Psoas muscle (tissue), 7 donors: ENCODE measurements at regions not wholly inside any gene's neighbourhood (a gene's known extent, or its start where the extent isn't known, plus 50 kb on each side); places are given as distances from the start of the nearest gene placed in this dataset.
A peak's percentile ranks its signal among the peaks of the same experiment; 100 is the strongest.

ENCODE experiments used
- ATAC-seq, 4 donors: fragments of 200-7000 bp; cut with Tn5 transposase; one replicate each; pipeline ENCODE4 v1.9.1; 2020; ENCODE audit warnings: moderate library complexity in 3 of 4, mild to moderate bottlenecking in 2 of 4
- DNase-seq, 2 donors: peaks; one replicate each; pipeline ENCODE4 v3.0.0-alpha.2; 2020
- H3K27ac ChIP-seq: fragments of 200-600 bp; one replicate; pipeline ENCODE4 v1.8.0; 2022
- H3K27me3 ChIP-seq, 3 donors: fragments of 200-600 bp in 1 of 3; one replicate each; pipeline versions ENCODE4 v1.6.1 to v1.8.0; 2013 to 2022; ENCODE audit warnings: low read length in 2 of 3, mild to moderate bottlenecking in 2 of 3, moderate library complexity in 1 of 3; ENCODE audit not compliant: insufficient read depth in 3 of 3
- H3K36me3 ChIP-seq, 2 donors: fragments of 200-600 bp in 1 of 2; one replicate each; pipeline versions ENCODE4 v1.6.1 to v1.8.0; 2013 to 2022; ENCODE audit warnings: low read depth in 1 of 2, mild to moderate bottlenecking in 1 of 2, moderate library complexity in 1 of 2; ENCODE audit not compliant: insufficient read depth in 1 of 2
- H3K4me1 ChIP-seq: fragments of 200-600 bp; one replicate; pipeline ENCODE4 v1.8.0; 2022
- H3K4me3 ChIP-seq: fragments of 200-600 bp; one replicate; pipeline ENCODE4 v1.8.0; 2022; ENCODE audit warnings: mild to moderate bottlenecking
- H3K9me3 ChIP-seq: fragments of 200-600 bp; one replicate; pipeline ENCODE4 v1.8.0; 2022
- WGBS, 3 donors: extraction: QIAGEN DNeasy Blood & Tissue Kit; methylation state at CpG; one replicate each; pipeline versions ENCODE4 v1.1.6 to v1.1.7; 2013; 5-methylcytosine and 5-hydroxymethylcytosine counted together
- intact Hi-C, 2 donors: fragments of 100-400 bp; cut with DNase I; formaldehyde crosslinking; loops; one replicate each; pipeline versions ENCODE4 v1.11.0 to v1.14.2; 2022
- TF ChIP-seq, protein P1 (sequence below): fragments of 200-600 bp; IDR thresholded peaks from one replicate; pipeline ENCODE4 v1.8.0; 2022; ENCODE audit warnings: antibody characterized with exemption
- donor health status: healthy with polysubstance abuse.
- donor health status: DM: no; HTN: no; CAD: no; lungs with moderate emphysema.
- donor health status: Bipolar disorder and iron deficiency.
- donor health status: healthy.
- donor health status: DM: yes; HTN: yes; CAD: no.
- donor health status: DM: no; HTN: no; CAD: no.
- donor health status: DM: yes; HTN: yes; CAD: no.

DNA sequence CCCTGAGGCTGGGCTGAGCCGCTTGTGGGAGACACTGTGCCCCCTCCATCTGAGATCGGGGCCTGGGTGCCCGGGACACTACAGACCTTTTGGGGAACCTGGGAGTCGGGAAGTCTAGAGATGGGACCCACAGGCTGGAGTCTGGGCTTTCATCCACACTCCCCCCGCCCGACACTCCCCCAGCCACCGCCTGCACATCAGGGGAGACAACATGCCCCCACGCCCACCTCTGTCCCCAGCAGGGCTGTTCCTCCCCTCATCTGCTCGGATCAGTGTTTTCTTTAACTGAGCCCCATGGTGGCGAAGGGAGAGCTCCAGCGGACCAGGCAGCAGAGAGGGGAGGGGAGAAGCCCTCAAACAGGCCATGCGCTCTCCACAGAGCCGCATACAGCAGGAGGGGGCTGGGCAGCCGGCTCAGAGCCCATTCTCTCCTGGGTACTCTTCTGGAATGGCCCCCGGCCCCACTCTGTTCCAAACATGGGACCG is 174.7 kb downstream of the IGLL1 start:
- ATAC-seq: no peak
- 49 to 58% (median 55%) methylated on average over 15 to 16 of the region's 16 CpGs for WGBS, 3 donors
- Histone ChIP-seq H3K4me1 (no peaks in the 10 kb centered on the region), H3K9me3 (peaks cover 5% of the 10 kb centered on the region), H3K27me3 (peaks cover 0 to 30% (median 7%) of the 10 kb centered on the region in 3 donors), H3K36me3 (no peaks in the 10 kb centered on the region), H3K4me3 (no peak overlapping the region), H3K27ac (no peak overlapping the region)
- TF ChIP-seq, protein P1, sequence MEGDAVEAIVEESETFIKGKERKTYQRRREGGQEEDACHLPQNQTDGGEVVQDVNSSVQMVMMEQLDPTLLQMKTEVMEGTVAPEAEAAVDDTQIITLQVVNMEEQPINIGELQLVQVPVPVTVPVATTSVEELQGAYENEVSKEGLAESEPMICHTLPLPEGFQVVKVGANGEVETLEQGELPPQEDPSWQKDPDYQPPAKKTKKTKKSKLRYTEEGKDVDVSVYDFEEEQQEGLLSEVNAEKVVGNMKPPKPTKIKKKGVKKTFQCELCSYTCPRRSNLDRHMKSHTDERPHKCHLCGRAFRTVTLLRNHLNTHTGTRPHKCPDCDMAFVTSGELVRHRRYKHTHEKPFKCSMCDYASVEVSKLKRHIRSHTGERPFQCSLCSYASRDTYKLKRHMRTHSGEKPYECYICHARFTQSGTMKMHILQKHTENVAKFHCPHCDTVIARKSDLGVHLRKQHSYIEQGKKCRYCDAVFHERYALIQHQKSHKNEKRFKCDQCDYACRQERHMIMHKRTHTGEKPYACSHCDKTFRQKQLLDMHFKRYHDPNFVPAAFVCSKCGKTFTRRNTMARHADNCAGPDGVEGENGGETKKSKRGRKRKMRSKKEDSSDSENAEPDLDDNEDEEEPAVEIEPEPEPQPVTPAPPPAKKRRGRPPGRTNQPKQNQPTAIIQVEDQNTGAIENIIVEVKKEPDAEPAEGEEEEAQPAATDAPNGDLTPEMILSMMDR: no peak
- intact Hi-C loops: no loop called here
- DNase-seq: no peak

DNA sequence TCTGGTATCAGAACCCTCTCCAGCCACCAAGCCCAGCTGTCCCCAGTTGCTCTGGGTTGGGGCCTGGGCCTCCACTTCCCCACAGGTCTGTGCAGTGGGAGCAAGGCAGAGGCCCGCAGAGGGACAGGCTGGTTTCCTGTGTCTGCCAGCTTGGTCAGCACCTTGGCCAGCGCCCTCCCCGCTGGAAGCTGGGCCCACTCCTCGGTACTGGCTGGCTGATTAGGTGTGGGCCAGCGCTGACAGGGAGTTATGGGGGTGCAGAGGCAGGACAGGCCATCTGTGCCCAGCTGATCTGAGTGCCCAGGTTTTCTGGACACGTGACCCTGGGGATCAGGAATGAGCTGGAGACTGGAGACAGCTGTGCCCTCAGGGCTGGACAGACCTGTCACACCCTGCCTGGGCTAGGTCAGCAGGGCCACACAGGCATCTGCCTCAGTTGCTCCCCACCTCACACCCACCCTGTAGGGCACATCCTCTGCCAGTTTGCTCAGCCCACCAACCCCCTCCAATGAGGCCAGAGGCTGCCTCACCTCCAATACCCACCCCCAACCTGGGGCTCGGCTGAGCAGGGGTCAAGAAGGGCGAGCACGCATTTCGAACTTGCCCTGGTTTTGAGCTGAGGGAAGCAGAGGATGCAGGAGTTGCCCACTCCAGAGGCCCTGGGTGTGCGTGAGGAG is 175.3 kb downstream of the IGLL1 start:
- Histone ChIP-seq H3K27me3 (peaks cover 0 to 30% (median 7%) of the 10 kb centered on the region in 3 donors), H3K4me3 (no peak overlapping the region), H3K27ac (no peak overlapping the region), H3K9me3 (peaks cover 5% of the 10 kb centered on the region), H3K4me1 (no peaks in the 10 kb centered on the region), H3K36me3 (no peaks in the 10 kb centered on the region)
- intact Hi-C loops: no loop called here
- ATAC-seq (no peak), DNase-seq (no peak)
- 40 to 49% (median 40%) methylated on average over 11 of the region's 11 CpGs for WGBS, 3 donors
- TF ChIP-seq, protein P1: no peak

DNA sequence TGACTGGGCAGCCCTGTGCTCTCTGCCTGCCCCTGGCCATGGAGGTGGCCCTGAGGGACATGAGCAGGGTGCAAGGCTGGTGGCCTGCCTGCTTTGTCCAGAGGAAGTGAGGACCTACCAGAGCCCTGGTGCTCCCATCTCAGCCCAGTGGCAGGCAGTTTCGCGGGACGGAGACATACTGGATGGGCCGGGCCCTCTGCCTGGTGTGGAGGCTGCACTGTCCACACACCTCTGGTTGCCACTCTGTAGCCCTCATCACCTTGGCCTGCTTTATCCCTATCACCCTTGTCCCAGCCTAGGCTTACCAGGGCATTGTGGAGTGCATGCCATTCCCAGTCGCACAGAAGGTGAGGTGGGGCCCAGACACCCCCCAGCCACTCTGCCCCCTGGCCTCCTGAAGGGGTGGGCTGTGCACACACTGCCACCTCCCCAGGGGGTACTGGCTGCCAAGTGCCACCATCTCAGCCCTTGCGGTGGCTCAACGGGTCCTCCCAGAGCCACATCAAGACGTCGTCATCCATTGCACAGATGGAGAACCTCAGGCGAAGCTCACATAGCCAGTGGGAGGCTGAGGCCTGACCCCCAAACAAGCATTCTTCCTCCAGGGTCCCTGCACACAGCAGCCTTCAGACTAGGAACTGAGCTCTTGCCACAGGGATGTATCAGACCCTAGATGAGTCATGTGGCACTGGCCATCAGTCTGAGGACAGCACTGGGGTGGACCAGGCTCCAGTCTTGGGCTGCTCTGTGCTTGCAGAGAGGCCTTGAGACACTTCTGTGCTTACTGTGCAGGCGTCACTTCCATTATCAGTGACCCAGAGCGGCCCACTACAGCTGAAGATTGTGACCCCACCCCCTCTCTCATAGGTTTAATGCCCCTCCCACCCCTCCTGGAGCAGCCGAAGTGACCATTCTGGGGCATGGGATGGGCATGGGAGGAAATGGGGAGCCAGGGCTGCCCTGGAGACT is 176.1 kb downstream of the IGLL1 start:
- DNase-seq (peak in 1 of 2 donors; percentile 19), ATAC-seq (no peak)
- H3K4me3 ChIP-seq: no peak overlapping the region
- TF ChIP-seq, protein P1: no peak
- 82 to 91% (median 86%) methylated on average over 13 of the region's 13 CpGs for WGBS, 3 donors
- no peaks in the 10 kb centered on the region for H3K36me3 ChIP-seq
- intact Hi-C loops: no loop called here
- H3K27me3 ChIP-seq: peaks cover 0 to 30% (median 7%) of the 10 kb centered on the region in 3 donors
- no peaks in the 10 kb centered on the region for H3K4me1 ChIP-seq
- H3K27ac ChIP-seq: no peak overlapping the region
- H3K9me3 ChIP-seq: peaks cover 5% of the 10 kb centered on the region

DNA sequence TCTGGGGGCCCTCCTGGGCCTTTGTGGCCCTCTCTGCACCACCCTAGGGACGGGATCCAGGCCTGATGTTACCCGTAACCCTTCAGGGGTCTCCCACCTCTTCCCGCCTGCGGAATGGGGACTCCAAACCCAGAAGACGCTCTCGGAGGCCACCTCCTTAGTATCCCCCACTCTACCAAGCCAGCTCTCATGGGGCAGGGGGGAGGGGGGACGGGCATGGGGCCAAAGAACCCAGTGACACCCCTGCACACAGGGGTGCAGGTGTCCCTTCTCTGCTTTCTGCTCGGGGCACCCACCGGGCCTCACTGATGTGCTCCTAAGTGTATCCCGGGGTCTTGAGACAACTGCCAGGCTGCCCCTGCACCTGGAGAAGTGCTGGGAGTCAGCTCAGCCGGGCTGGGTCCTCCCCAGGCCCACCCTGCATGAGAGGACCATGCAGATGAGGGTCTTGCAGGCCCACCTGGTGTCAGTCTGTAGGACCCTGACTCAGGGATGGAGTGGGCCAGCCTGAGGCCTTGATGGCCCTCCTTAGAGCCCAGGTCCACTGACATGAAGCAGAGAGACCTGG is 176.9 kb downstream of the IGLL1 start:
- no peak overlapping the region for H3K27ac ChIP-seq
- no peaks in the 10 kb centered on the region for H3K36me3 ChIP-seq
- H3K4me1 ChIP-seq: no peaks in the 10 kb centered on the region
- 85 to 86% (median 85%) methylated on average over 10 to 11 of the region's 11 CpGs for WGBS, 3 donors
- H3K27me3 ChIP-seq: peaks cover 0 to 30% (median 7%) of the 10 kb centered on the region in 3 donors
- peaks cover 5% of the 10 kb centered on the region for H3K9me3 ChIP-seq
- TF ChIP-seq, protein P1: no peak
- H3K4me3 ChIP-seq: no peak overlapping the region
- peak in 1 of 2 donors; percentile 19 for DNase-seq
- intact Hi-C loops: no loop called here
- no peak for ATAC-seq
